Naive thymus-derived CD4-positive, alpha-beta T cell (primary cell): ENCODE measurements at regions not wholly inside any gene's neighbourhood (a gene's known extent, or its start where the extent isn't known, plus 50 kb on each side); places are given as distances from the start of the nearest gene placed in this dataset.
"Not testable (repeated sequence)": the region's sequence is repeated elsewhere in the genome, so short reads cannot be mapped to it uniquely, and the experiment has no call there.

Source experiments
- ATAC-seq: fragments of 150-1000 bp; cut with Tn5 transposase; 2 replicates; pipeline ENCODE4 v1.10.0; 2021; ENCODE audit warnings: mild to moderate bottlenecking, moderate library complexity
- CTCF ChIA-PET: fragments of 350-600 bp; sonication (Branson Sonifier 250); formaldehyde crosslinking; loops from one replicate; lab custom pipeline; 2021; ENCODE audit warnings: antibody characterized with exemption; lab: Charles Lee
- POLR2A ChIA-PET: fragments of 350-600 bp; sonication (Branson Sonifier 250); formaldehyde crosslinking; loops from one replicate; lab custom pipeline; 2021; ENCODE audit warnings: antibody characterized with exemption, inconsistent platforms; lab: Charles Lee
- DNase-seq, 9 donors: peaks; one replicate each; pipeline versions ENCODE4 v3.0.0 to v3.0.0-alpha.2; 2020 to 2022; ENCODE audit warnings: mixed read lengths in 1 of 9
- H3K27ac ChIP-seq: one replicate; pipeline ENCODE4 v1.7.0; 2013; ENCODE audit warnings: mild to moderate bottlenecking, low read depth, low read length, moderate library complexity
- H3K27me3 ChIP-seq, 2 donors: one replicate each; pipeline ENCODE4 v1.7.0; 2013; ENCODE audit warnings: low read length in 2 of 2, mild to moderate bottlenecking in 2 of 2, moderate library complexity in 2 of 2; ENCODE audit not compliant: control insufficient read depth in 2 of 2, insufficient read depth in 2 of 2
- H3K36me3 ChIP-seq, 3 experiments: 1 replicate in 2 of 3; 2 replicates in 1 of 3; pipeline ENCODE4 v1.7.0; 2013; ENCODE audit warnings: low read length in 3 of 3, mild to moderate bottlenecking in 3 of 3, moderate library complexity in 1 of 3; ENCODE audit not compliant: insufficient read depth in 3 of 3, control insufficient read depth in 2 of 3
- H3K4me1 ChIP-seq, 2 donors: one replicate each; pipeline ENCODE4 v1.7.0; 2013; ENCODE audit warnings: low read length in 2 of 2, mild to moderate bottlenecking in 2 of 2, moderate library complexity in 1 of 2; ENCODE audit not compliant: control insufficient read depth in 2 of 2, insufficient read depth in 2 of 2
- H3K4me3 ChIP-seq: 2 replicates; pipeline ENCODE4 v1.7.0; 2013; ENCODE audit warnings: mild to moderate bottlenecking, low read length
- H3K9me3 ChIP-seq, 3 experiments: 1 replicate in 2 of 3; 2 replicates in 1 of 3; pipeline ENCODE4 v1.7.0; 2013; ENCODE audit warnings: low read length in 3 of 3; ENCODE audit not compliant: control insufficient read depth in 2 of 3
- H3K27ac Mint-ChIP-seq, 9 donors: one replicate each; pipeline ENCODE4 v1.8.0; 2020 to 2022; ENCODE audit warnings: mixed read lengths in 9 of 9, mild to moderate bottlenecking in 8 of 9, moderate library complexity in 5 of 9, inconsistent platforms in 2 of 9
- H3K27me3 Mint-ChIP-seq, 5 donors: one replicate each; pipeline ENCODE4 v1.8.0; 2021 to 2022; ENCODE audit warnings: mixed read lengths in 5 of 5, mild to moderate bottlenecking in 1 of 5
- H3K36me3 Mint-ChIP-seq, 5 donors: one replicate each; pipeline ENCODE4 v1.8.0; 2020 to 2022; ENCODE audit warnings: mixed read lengths in 5 of 5, mild to moderate bottlenecking in 3 of 5, inconsistent platforms in 1 of 5
- H3K4me1 Mint-ChIP-seq, 7 donors: one replicate each; pipeline ENCODE4 v1.8.0; 2020 to 2022; ENCODE audit warnings: mixed read lengths in 7 of 7, mild to moderate bottlenecking in 3 of 7, inconsistent platforms in 1 of 7
- H3K4me3 Mint-ChIP-seq, 10 donors: one replicate each; pipeline ENCODE4 v1.8.0; 2020 to 2022; ENCODE audit warnings: mild to moderate bottlenecking in 10 of 10, mixed read lengths in 10 of 10, moderate library complexity in 6 of 10, inconsistent platforms in 2 of 10
- H3K9me3 Mint-ChIP-seq, 11 donors: one replicate each; pipeline ENCODE4 v1.8.0; 2020 to 2022; ENCODE audit warnings: mixed read lengths in 11 of 11, mild to moderate bottlenecking in 4 of 11, inconsistent platforms in 1 of 11, moderate library complexity in 1 of 11
- intact Hi-C, 2 donors: fragments of 100-400 bp; cut with micrococcal nuclease; formaldehyde crosslinking; loops; one replicate each; pipeline ENCODE4 v1.15.1; 2023

GRCh38 chr5:85576666-85577065 is 1041.1 kb upstream of the COX7C start:
- Mint-ChIP-seq H3K36me3 (no peaks in the 10 kb centered on the region), H3K27ac (no peak overlapping the region), H3K4me3 (no peak overlapping the region), H3K9me3 (peaks cover 0 to 6% (median 0%) of the 10 kb centered on the region in 11 donors), H3K4me1 (no peaks in the 10 kb centered on the region), H3K27me3 (no peaks in the 10 kb centered on the region)
- H3K27me3 ChIP-seq = no peaks in the 10 kb centered on the region
- no peaks in the 10 kb centered on the region for H3K4me1 ChIP-seq
- POLR2A ChIA-PET = no interaction called here
- ATAC-seq (no peak), DNase-seq (no peak)
- H3K36me3 ChIP-seq = no peaks in the 10 kb centered on the region
- H3K9me3 ChIP-seq = no peaks in the 10 kb centered on the region
- no peak overlapping the region for H3K27ac ChIP-seq
- H3K4me3 ChIP-seq = no peak overlapping the region
- intact Hi-C loops = no loop called here
- CTCF ChIA-PET = no interaction called here

- H3K27ac Mint-ChIP-seq, H3K4me1 Mint-ChIP-seq, DNase-seq, H3K36me3 ChIP-seq, H3K27ac ChIP-seq, H3K4me1 ChIP-seq, CTCF ChIA-PET, intact Hi-C loops, POLR2A ChIA-PET, H3K27me3 Mint-ChIP-seq, H3K4me3 Mint-ChIP-seq, H3K36me3 Mint-ChIP-seq, H3K9me3 ChIP-seq, H3K27me3 ChIP-seq, H3K4me3 ChIP-seq, ATAC-seq: not testable (repeated sequence)
- peaks cover 5 to 31% (median 13%) of the 10 kb centered on the region in 11 donors for H3K9me3 Mint-ChIP-seq
These were observed 1029.9 kb upstream of the COX7C start for GRCh38 chr5:85587806-85588205.

GRCh38 chr5:85588268-85588667 is 1029.5 kb upstream of the COX7C start:
- H3K36me3 ChIP-seq, H3K27ac ChIP-seq, H3K36me3 Mint-ChIP-seq, POLR2A ChIA-PET, H3K4me3 ChIP-seq, H3K4me1 Mint-ChIP-seq, H3K27me3 Mint-ChIP-seq, intact Hi-C loops, DNase-seq, H3K27ac Mint-ChIP-seq, H3K9me3 ChIP-seq, CTCF ChIA-PET, ATAC-seq, H3K4me3 Mint-ChIP-seq, H3K27me3 ChIP-seq, H3K4me1 ChIP-seq: not testable (repeated sequence)
- H3K9me3 Mint-ChIP-seq = peaks cover 5 to 34% (median 14%) of the 10 kb centered on the region in 11 donors

GRCh38 chr5:85590764-85591163 is 1027.0 kb upstream of the COX7C start:
- Histone ChIP-seq H3K36me3 (no peaks in the 10 kb centered on the region), H3K4me3 (no peak overlapping the region), H3K9me3 (no peaks in the 10 kb centered on the region), H3K27ac (no peak overlapping the region), H3K27me3 (no peaks in the 10 kb centered on the region), H3K4me1 (no peaks in the 10 kb centered on the region)
- Mint-ChIP-seq H3K27me3 (no peaks in the 10 kb centered on the region), H3K9me3 (peaks cover 4 to 20% (median 7%) of the 10 kb centered on the region in 11 donors), H3K36me3 (no peaks in the 10 kb centered on the region), H3K4me3 (no peak overlapping the region), H3K27ac (no peak overlapping the region), H3K4me1 (no peaks in the 10 kb centered on the region)
- no peak for DNase-seq
- CTCF ChIA-PET = no interaction called here
- intact Hi-C loops = no loop called here
- ATAC-seq = no peak
- POLR2A ChIA-PET = no interaction called here

GRCh38 chr5:85591311-85591710 is 1026.4 kb upstream of the COX7C start:
- Mint-ChIP-seq H3K27me3 (no peaks in the 10 kb centered on the region), H3K4me3 (no peak overlapping the region), H3K27ac (no peak overlapping the region), H3K4me1 (no peaks in the 10 kb centered on the region), H3K9me3 (peaks cover 3 to 20% (median 7%) of the 10 kb centered on the region in 11 donors), H3K36me3 (no peaks in the 10 kb centered on the region)
- H3K4me1 ChIP-seq = no peaks in the 10 kb centered on the region
- H3K27me3 ChIP-seq = no peaks in the 10 kb centered on the region
- no peaks in the 10 kb centered on the region for H3K9me3 ChIP-seq
- ATAC-seq (no peak), DNase-seq (no peak)
- intact Hi-C loops = no loop called here
- no peaks in the 10 kb centered on the region for H3K36me3 ChIP-seq
- ChIA-PET POLR2A (no interaction called here), CTCF (no interaction called here)
- H3K4me3 ChIP-seq = no peak overlapping the region
- H3K27ac ChIP-seq = no peak overlapping the region

- Histone ChIP-seq H3K36me3 (no peaks in the 10 kb centered on the region), H3K27ac (no peak overlapping the region), H3K4me1 (no peaks in the 10 kb centered on the region), H3K9me3 (no peaks in the 10 kb centered on the region), H3K27me3 (no peaks in the 10 kb centered on the region), H3K4me3 (no peak overlapping the region)
- ATAC-seq (no peak), DNase-seq (no peak)
- Mint-ChIP-seq H3K27ac (no peak overlapping the region), H3K4me3 (no peak overlapping the region), H3K36me3 (no peaks in the 10 kb centered on the region), H3K27me3 (no peaks in the 10 kb centered on the region), H3K9me3 (peaks cover 0 to 16% (median 3%) of the 10 kb centered on the region in 11 donors), H3K4me1 (no peaks in the 10 kb centered on the region)
- ChIA-PET POLR2A (no interaction called here), CTCF (no interaction called here)
- intact Hi-C loops = no loop called here
These were observed 1014.9 kb upstream of the COX7C start for GRCh38 chr5:85602843-85603242.

GRCh38 chr5:85604378-85604777 is 1013.4 kb upstream of the COX7C start:
- Mint-ChIP-seq H3K9me3 (peaks cover 0 to 16% (median 2%) of the 10 kb centered on the region in 11 donors), H3K27me3 (no peaks in the 10 kb centered on the region), H3K27ac (no peak overlapping the region), H3K4me3 (no peak overlapping the region), H3K4me1 (no peaks in the 10 kb centered on the region), H3K36me3 (no peaks in the 10 kb centered on the region)
- Histone ChIP-seq H3K36me3 (no peaks in the 10 kb centered on the region), H3K27ac (no peak overlapping the region), H3K4me3 (no peak overlapping the region), H3K9me3 (no peaks in the 10 kb centered on the region), H3K4me1 (no peaks in the 10 kb centered on the region), H3K27me3 (no peaks in the 10 kb centered on the region)
- intact Hi-C loops = no loop called here
- DNase-seq (no peak), ATAC-seq (no peak)
- CTCF ChIA-PET = no interaction called here
- POLR2A ChIA-PET = no interaction called here
